NCI-H1092 (cell line): ENCODE measurements at regions not wholly inside any gene's neighbourhood (a gene's known extent, or its start where the extent isn't known, plus 50 kb on each side); places are given as distances from the start of the nearest gene placed in this dataset.
"Not testable (repeated sequence)": the region's sequence is repeated elsewhere in the genome, so short reads cannot be mapped to it uniquely, and the experiment has no call there.

ENCODE experiments used
- DNase-seq: peaks from one replicate; lab custom pipeline; 2025; lab: John Stamatoyannopoulos, UW

DNA sequence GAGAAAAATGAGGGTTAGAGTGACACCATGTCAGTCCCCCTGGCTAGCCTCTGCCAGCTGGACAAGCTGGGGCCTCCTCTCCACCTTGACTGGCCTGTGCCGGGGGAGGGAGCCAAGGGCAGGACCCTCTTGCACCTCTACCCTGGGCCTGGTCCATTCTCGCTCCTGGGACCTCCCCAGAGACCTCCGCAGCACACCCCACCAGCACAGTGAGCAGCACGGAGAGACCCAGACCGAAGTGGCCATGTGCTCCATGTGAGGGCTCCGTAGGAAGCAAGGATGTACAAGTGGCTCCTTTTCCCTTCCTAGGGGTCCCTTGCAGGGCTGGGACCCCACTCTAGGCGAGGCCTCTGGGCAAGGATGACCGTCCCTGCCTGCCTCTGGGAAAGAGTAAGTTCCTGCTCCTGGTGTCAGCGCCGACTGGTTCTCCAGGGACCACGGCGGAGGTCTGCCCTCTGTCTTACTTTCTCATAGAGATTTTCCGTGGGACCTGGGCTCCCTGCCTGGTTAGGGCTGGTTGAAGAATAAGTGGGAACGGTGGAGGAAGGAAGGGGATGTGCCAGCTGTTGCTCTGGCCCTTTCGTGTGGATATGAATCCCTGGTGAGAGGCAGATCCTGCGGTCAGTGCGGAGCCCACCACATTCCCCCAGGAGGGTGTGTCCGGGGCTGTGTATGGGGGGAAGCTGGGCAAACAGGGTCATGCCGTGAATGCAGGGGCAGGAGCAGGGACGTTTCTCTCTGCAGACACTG, 124.2 kb downstream of the METRNL start:
- DNase-seq: no peak

DNA sequence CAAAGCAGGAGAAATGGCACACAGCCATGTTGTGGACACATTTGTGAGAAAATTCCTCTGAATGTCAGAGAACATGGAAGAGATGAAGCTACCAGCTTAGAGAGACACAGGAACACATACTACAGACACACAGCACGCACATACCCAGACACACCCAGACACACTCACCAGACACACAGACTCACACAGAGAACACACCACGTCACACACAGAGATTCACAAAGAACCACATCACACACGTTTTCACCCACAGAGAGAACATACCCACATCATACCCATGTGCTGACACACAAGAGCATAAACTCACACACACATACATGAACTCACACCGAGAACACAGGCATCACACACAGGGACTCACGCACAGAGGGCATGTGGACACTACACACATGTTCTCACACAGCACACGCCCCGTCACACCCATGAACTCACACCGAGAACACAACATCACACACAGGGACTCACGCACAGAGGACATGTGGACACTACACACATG, 124.9 kb downstream of the METRNL start:
- no peak for DNase-seq

DNA sequence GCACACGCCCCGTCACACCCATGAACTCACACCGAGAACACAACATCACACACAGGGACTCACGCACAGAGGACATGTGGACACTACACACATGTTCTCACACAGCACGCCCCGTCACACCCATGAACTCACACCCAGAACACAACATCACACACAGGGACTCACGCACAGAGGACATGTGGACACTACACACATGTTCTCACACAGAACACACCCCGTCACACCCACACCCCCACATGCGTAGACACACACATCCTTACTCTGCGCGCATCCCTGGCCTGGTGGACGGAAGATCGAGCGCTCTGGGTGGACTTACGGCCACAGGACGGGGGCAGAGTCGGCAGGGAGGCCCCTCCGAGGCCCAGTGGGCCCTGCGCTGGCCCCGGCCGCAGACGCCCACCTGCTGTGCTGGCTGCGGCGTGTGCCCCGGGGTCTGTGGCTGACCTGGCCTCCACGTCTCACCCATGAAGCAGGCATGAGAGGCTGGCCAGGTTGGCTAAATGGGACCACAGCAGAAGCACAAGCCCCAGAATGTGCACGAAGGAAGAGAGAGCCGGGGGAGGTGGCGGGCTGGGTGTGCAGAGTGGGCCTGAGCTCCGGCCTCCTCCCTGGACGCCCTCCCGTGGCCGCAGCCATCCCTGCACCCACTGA, 125.5 kb downstream of the METRNL start:
- DNase-seq: not testable (repeated sequence)

DNA sequence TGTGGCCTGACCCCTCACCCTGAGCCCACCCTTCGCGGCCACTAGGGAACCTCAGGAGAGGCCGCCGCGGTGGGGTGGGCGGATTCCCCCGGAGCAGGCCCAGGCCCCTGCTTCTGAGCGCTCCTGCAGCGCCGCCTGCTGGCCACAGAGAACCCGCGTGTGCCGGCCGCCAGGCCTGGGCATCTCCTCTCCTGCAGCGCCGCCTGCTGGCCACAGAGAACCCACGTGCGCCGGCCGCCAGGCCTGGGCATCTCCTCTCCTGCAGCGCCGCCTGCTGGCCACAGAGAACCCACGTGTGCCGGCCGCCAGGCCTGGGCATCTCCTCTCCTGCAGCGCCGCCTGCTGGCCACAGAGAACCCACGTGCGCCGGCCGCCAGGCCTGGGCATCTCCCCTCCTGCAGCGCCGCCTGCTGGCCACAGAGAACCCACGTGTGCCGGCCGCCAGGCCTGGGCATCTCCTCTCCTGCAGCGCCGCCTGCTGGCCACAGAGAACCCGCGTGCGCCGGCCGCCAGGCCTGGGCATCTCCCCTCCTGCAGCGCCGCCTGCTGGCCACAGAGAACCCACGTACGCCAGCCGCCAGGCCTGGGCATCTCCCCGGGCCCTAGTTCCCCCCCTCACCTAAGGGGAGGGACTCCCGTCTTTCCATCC, 126.1 kb downstream of the METRNL start:
- DNase-seq: not testable (repeated sequence)

DNA sequence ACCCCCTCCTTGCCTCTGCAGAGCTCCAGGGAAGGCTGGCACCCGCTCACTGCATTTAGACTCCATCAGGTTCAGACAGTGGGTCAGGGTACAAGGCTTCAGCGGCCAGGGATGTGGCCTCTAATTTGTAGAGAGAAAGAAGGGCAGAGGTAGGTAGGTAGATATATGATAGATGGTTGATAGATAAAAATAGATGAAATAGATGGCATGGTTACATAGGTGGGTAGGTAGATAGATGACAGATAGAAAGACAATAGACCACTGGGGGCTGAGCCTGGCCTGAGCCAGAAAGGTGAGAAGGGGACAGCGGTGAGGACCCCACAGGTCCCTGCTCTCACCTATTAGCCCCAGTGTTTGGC, 126.6 kb downstream of the METRNL start:
- DNase-seq: not testable (repeated sequence)

DNA sequence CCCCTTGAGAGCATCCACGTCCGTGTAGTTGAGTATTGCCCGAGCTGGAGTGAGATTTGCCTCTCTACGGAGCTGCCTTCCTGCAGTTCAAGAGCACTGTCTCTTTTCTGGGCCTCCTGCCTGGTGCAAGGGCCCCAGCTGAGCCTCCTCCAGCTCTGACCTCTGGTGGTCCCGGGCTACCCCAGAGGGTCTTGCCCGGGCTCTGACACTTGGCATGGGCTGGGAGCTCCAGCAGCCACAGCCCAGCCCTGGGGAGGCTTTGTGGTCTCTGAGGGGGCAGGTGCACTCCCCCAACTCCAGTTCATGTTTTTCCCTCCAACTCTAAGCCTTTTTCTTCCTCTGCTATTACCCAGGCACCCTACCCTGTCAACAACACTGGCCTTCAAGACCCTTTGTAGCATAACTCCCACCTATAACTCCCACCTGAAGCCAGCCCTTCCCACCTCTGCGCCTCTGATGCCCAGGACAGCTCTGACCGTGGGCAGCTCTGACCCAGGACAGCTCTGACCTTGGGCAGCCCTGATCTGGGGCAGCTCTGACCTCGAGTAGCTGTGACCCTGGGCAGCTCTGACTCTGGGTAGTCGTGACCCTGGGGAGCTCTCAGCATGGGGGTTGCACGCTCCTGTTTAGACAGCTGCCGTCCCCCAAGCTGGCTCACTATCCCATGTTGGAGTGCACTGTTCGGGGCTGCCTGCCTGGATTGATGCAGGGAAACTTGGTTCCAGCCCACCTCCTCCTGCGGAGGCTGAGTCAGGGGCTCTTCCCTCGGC, 127.6 kb downstream of the METRNL start:
- not testable (repeated sequence) for DNase-seq

DNA sequence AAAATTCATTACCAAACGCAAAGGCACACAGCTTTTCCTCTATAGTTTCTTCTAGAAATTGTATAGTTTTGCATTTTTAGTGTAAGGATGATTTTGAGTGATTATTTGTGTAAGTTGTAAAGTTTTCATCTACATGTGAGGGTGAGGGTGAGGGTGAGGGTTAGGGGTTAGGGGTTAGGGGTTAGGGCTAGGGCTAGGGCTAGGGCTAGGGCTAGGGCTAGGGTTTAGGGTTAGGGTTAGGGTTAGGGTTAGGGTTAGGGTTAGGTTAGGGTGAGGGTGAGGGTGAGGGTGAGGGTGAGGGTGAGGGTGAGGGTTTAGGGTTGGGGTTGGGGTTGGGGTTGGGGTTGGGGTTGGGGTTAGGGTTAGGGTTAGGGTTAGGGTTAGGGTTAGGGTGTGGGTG, 167.6 kb downstream of the METRNL start:
- not testable (repeated sequence) for DNase-seq
